H1 (cell line): ENCODE measurements at regions not wholly inside any gene's neighbourhood (a gene's known extent, or its start where the extent isn't known, plus 50 kb on each side); places are given as distances from the start of the nearest gene placed in this dataset.

Experiments
- JUN ChIP-seq: IDR thresholded peaks from 2 replicates; pipeline ENCODE4 v1.6.1; 2011; ENCODE audit warnings: low read depth, mild to moderate bottlenecking, improper control_type of control experiment, low read length
- PHF8 ChIP-seq: fragments of 200-600 bp; sonication (generic); conservative IDR thresholded peaks from 2 replicates; pipeline ENCODE4 v1.7.1; 2012; ENCODE audit warnings: low read depth, mild to moderate bottlenecking, inconsistent platforms, low read length, moderate library complexity
- TF ChIP-seq, protein P1 (sequence below), 3 experiments: IDR thresholded peaks; 1 replicate in 2 of 3; 2 replicates in 1 of 3; pipeline versions ENCODE4 v1.5.1 to v1.6.1; 2011; ENCODE audit warnings: low read length in 3 of 3, mild to moderate bottlenecking in 3 of 3, inconsistent platforms in 2 of 3, low read depth in 1 of 3, moderate library complexity in 1 of 3; ENCODE audit not compliant: insufficient read depth in 1 of 3; ENCODE audit errors: control extremely low read depth in 1 of 3

- TF ChIP-seq, protein P1, sequence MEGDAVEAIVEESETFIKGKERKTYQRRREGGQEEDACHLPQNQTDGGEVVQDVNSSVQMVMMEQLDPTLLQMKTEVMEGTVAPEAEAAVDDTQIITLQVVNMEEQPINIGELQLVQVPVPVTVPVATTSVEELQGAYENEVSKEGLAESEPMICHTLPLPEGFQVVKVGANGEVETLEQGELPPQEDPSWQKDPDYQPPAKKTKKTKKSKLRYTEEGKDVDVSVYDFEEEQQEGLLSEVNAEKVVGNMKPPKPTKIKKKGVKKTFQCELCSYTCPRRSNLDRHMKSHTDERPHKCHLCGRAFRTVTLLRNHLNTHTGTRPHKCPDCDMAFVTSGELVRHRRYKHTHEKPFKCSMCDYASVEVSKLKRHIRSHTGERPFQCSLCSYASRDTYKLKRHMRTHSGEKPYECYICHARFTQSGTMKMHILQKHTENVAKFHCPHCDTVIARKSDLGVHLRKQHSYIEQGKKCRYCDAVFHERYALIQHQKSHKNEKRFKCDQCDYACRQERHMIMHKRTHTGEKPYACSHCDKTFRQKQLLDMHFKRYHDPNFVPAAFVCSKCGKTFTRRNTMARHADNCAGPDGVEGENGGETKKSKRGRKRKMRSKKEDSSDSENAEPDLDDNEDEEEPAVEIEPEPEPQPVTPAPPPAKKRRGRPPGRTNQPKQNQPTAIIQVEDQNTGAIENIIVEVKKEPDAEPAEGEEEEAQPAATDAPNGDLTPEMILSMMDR (IDR thresholded peaks at IDR 0.05; ENCODE audit: control extremely low read depth in 1 of 3, insufficient read depth in 1 of 3, low read depth in 1 of 3, low read length in 3 of 3) = no peak
- TF ChIP-seq JUN (no peak), PHF8 (no peak)
Observed at GRCh38 chr16:85176541-85177447, 64.5 kb upstream of the CIBAR2 start (continued).
